SH-SY5Y (cell line): ENCODE measurements at regions not wholly inside any gene's neighbourhood (a gene's known extent, or its start where the extent isn't known, plus 50 kb on each side); places are given as distances from the start of the nearest gene placed in this dataset.

Experiments
- GATA2 ChIP-seq: IDR thresholded peaks from 2 replicates; pipeline ENCODE4 v1.6.1; 2011; ENCODE audit warnings: mild to moderate bottlenecking, low read depth, low read length
- GATA3 ChIP-seq: IDR thresholded peaks from 2 replicates; pipeline ENCODE4 v1.6.1; 2011; ENCODE audit warnings: low read depth, mild to moderate bottlenecking, low read length, moderate library complexity

- TF ChIP-seq GATA2 = no peak
- TF ChIP-seq GATA3 = no peak
Measured at GRCh38 chr1:98388441-98388840, 273.1 kb upstream of the SNX7 start.

GRCh38 chr1:98387701-98388100, 273.8 kb upstream of the SNX7 start:
- TF ChIP-seq GATA2 (no peak), GATA3 (no peak)

- TF ChIP-seq GATA3 = no peak
- TF ChIP-seq GATA2 = no peak
Measured at GRCh38 chr1:98386675-98387440, 274.7 kb upstream of the SNX7 start.

GRCh38 chr1:98385652-98386051, 275.9 kb upstream of the SNX7 start:
- TF ChIP-seq GATA2 = no peak
- TF ChIP-seq GATA3 = no peak

GRCh38 chr1:98384461-98385141, 276.9 kb upstream of the SNX7 start:
- TF ChIP-seq GATA3 (no peak), GATA2 (no peak)

GRCh38 chr1:98382986-98383740, 278.4 kb upstream of the SNX7 start:
- TF ChIP-seq GATA3 (no peak), GATA2 (no peak)

- no peak for TF ChIP-seq GATA3
- no peak for TF ChIP-seq GATA2
Measured at GRCh38 chr1:98382586-98382985, 278.9 kb upstream of the SNX7 start.

- TF ChIP-seq GATA2 (no peak), GATA3 (no peak)
Measured at GRCh38 chr1:98374098-98374497, 287.4 kb upstream of the SNX7 start.

- TF ChIP-seq GATA3 = no peak
- no peak for TF ChIP-seq GATA2
Measured at GRCh38 chr1:98373056-98373455, 288.5 kb upstream of the SNX7 start.

GRCh38 chr1:98371764-98372163, 289.8 kb upstream of the SNX7 start:
- TF ChIP-seq GATA3 (no peak), GATA2 (no peak)

GRCh38 chr1:98369463-98369862, 292.1 kb upstream of the SNX7 start:
- TF ChIP-seq GATA2 = no peak

- TF ChIP-seq GATA3 (no peak), GATA2 (no peak)
Measured at GRCh38 chr1:98368995-98369394, 292.5 kb upstream of the SNX7 start.

- TF ChIP-seq GATA3 (no peak), GATA2 (no peak)
Measured at GRCh38 chr1:98367426-98367825, 294.1 kb upstream of the SNX7 start.

GRCh38 chr1:98366343-98366742, 295.2 kb upstream of the SNX7 start:
- no peak for TF ChIP-seq GATA2
- no peak for TF ChIP-seq GATA3

GRCh38 chr1:98364544-98364943, 297.0 kb upstream of the SNX7 start:
- no peak for TF ChIP-seq GATA3
- TF ChIP-seq GATA2 = no peak

- TF ChIP-seq GATA3 (no peak), GATA2 (no peak)
Measured at GRCh38 chr1:98360864-98361263, 300.7 kb upstream of the SNX7 start.
